A549 (cell line): ENCODE measurements at regions not wholly inside any gene's neighbourhood (a gene's known extent, or its start where the extent isn't known, plus 50 kb on each side); places are given as distances from the start of the nearest gene placed in this dataset.

Experiments
- CTCF ChIP-seq: fragments of >200 bp; sonication (Bioruptor Twin); formaldehyde crosslinking; IDR thresholded peaks from 3 replicates; pipeline ENCODE4 v1.5.1; 2016
- ELK1 ChIP-seq: fragments of 150-350 bp; IDR thresholded peaks from 2 replicates; pipeline ENCODE4 v1.6.1; 2014; ENCODE audit warnings: low read depth, mild to moderate bottlenecking, low read length
- EP300 ChIP-seq, 2 experiments: fragments of >200 bp; sonication (Bioruptor Twin); formaldehyde crosslinking; IDR thresholded peaks; 2 replicates in 1 of 2; 3 replicates in 1 of 2; pipeline ENCODE4 v1.6.1; 2016 to 2017
- NFE2L2 ChIP-seq: fragments of 150-350 bp; conservative IDR thresholded peaks from 2 replicates; pipeline ENCODE4 v1.6.1; 2014; ENCODE audit warnings: low read length
- POLR2A ChIP-seq: IDR thresholded peaks from 2 replicates; pipeline ENCODE4 v1.6.1; 2012; ENCODE audit warnings: mild to moderate bottlenecking, low read length
- POLR2AphosphoS2 ChIP-seq: conservative IDR thresholded peaks from 2 replicates; pipeline ENCODE4 v1.6.1; 2012; ENCODE audit warnings: low read length, improper control_type of control experiment, inconsistent platforms

GRCh38 chr14:97377550-97377949 is 580.4 kb downstream of the VRK1 start:
- TF ChIP-seq CTCF (no peak), POLR2A (no peak), NFE2L2 (no peak), EP300 (IDR thresholded peaks at IDR 0.05) (no peak), POLR2AphosphoS2 (no peak), ELK1 (no peak)
